ENCODE measurements at regions not wholly inside any gene's neighbourhood (a gene's known extent, or its start where the extent isn't known, plus 50 kb on each side); places are given as distances from the start of the nearest gene placed in this dataset.
"Not testable (repeated sequence)": the region's sequence is repeated elsewhere in the genome, so short reads cannot be mapped to it uniquely, and the experiment has no call there.

GRCh38 chr16:60645541-60645940 lies 1390.7 kb downstream of the CDH8 start:
- TF ChIP-seq Cebpa-rat (IDR thresholded peaks at IDR 0.05) = no peak

GRCh38 chr16:60642956-60643355 lies 1393.3 kb downstream of the CDH8 start:
- Histone ChIP-seq H3K4me1 (no peaks in the 10 kb centered on the region), H4K20me1 (no peaks in the 10 kb centered on the region), H3K9me3 (no peaks in the 10 kb centered on the region), H3K36me3 (no peaks in the 10 kb centered on the region), H3K27ac (no peak overlapping the region), H3K4me2 (no peak overlapping the region), H3K4me3 (no peak overlapping the region), H3K27me3 (no peaks in the 10 kb centered on the region), H3K9ac (no peak overlapping the region)
- no peak for TF ChIP-seq Cebpa-rat (IDR thresholded peaks at IDR 0.05)

More at GRCh38 chr16:60645541-60645940, 1390.7 kb downstream of the CDH8 start:
- Histone ChIP-seq H3K36me3 (no peaks in the 10 kb centered on the region), H3K9me3 (no peaks in the 10 kb centered on the region), H3K4me2 (no peak overlapping the region), H3K27me3 (no peaks in the 10 kb centered on the region), H3K4me3 (no peak overlapping the region), H4K20me1 (no peaks in the 10 kb centered on the region), H3K4me1 (no peaks in the 10 kb centered on the region), H3K9ac (no peak overlapping the region), H3K27ac (no peak overlapping the region)

DNA sequence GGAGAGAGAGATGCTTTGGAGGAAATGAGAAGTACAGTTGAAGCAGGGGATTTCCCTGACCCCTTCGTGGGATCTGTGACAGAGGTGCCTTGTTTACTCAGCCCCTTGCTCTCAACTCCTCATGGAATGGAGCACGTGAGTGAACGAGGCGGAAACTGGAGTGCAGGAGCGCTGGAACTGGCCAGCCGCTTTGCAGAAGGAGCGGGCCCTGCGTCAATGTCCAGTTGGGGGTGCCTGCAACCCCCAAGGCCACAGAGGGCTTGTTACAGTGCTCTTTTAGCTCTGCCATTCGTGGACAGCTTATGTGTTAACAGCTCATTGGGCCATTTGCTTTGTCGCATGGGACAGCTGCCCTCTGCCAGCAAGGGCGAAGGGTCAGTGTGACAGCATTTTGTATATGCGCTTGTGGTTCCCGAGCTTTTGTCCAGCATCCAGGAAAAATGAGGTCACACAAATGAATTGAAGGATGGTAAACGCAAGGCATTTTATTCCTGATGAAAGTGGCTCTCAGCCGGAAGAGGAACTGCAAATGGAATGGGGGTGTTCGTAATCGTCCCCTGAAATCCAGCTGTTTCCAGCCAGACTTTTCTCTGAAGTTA lies 1395.1 kb downstream of the CDH8 start:
- TF ChIP-seq Cebpa-rat (IDR thresholded peaks at IDR 0.05) = no peak

GRCh38 chr16:60640038-60640437 lies 1396.2 kb downstream of the CDH8 start:
- Histone ChIP-seq H3K9ac (no peak overlapping the region), H3K27me3 (no peaks in the 10 kb centered on the region), H3K4me1 (no peaks in the 10 kb centered on the region), H3K4me3 (no peak overlapping the region), H3K36me3 (no peaks in the 10 kb centered on the region), H3K9me3 (no peaks in the 10 kb centered on the region), H4K20me1 (no peaks in the 10 kb centered on the region), H3K27ac (no peak overlapping the region), H3K4me2 (no peak overlapping the region)
- no peak for TF ChIP-seq Cebpa-rat (IDR thresholded peaks at IDR 0.05)

More for the DNA sequence above, 1395.1 kb downstream of the CDH8 start:
- H3K27ac ChIP-seq = no peak overlapping the region
- H3K4me2 ChIP-seq = no peak overlapping the region
- H3K36me3 ChIP-seq = no peaks in the 10 kb centered on the region
- H3K4me3 ChIP-seq = no peak overlapping the region
- no peaks in the 10 kb centered on the region for H3K9me3 ChIP-seq
- H3K27me3 ChIP-seq = no peaks in the 10 kb centered on the region
- H4K20me1 ChIP-seq = no peaks in the 10 kb centered on the region
- H3K4me1 ChIP-seq = no peaks in the 10 kb centered on the region
- H3K9ac ChIP-seq = no peak overlapping the region

- H3K9ac ChIP-seq, H3K27ac ChIP-seq, H3K4me2 ChIP-seq, H3K4me3 ChIP-seq, H3K36me3 ChIP-seq, H3K4me1 ChIP-seq, H3K27me3 ChIP-seq, H4K20me1 ChIP-seq: not testable (repeated sequence)
- H3K9me3 ChIP-seq = peaks cover 12% of the 10 kb centered on the region
Measured at GRCh38 chr16:60636636-60637035, 1399.6 kb downstream of the CDH8 start.

DNA sequence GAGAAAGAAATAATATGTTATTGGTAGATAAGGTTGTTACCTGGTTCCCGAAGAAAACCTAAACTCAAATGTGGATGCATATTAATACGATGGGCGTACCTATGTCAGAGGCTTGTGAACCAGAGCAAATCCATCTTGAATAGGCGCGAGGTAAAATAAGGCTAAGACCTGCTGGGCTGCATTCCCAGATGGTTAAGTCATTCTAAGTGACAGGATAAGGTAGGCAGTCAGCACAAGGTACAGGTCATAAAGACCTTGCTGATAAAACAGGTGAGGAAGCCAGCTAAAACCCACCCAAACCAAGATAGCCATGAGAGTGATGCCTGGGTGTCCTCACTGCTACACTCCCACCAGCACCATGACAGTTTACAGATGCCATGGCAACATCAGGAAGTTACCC lies 1400.1 kb downstream of the CDH8 start:
- Histone ChIP-seq H3K9me3 (peaks cover 12% of the 10 kb centered on the region), H3K27ac (no peak overlapping the region), H3K4me1 (no peaks in the 10 kb centered on the region), H3K36me3 (no peaks in the 10 kb centered on the region), H3K9ac (no peak overlapping the region), H4K20me1 (no peaks in the 10 kb centered on the region), H3K4me2 (no peak overlapping the region), H3K27me3 (no peaks in the 10 kb centered on the region), H3K4me3 (no peak overlapping the region)
- no peak for TF ChIP-seq Cebpa-rat (IDR thresholded peaks at IDR 0.05)

GRCh38 chr16:60635548-60635947 lies 1400.7 kb downstream of the CDH8 start:
- Histone ChIP-seq H3K36me3 (no peaks in the 10 kb centered on the region), H3K9ac (no peak overlapping the region), H3K4me2 (no peak overlapping the region), H3K9me3 (peaks cover 12% of the 10 kb centered on the region), H3K4me3 (no peak overlapping the region), H3K27ac (no peak overlapping the region), H3K27me3 (no peaks in the 10 kb centered on the region), H3K4me1 (no peaks in the 10 kb centered on the region), H4K20me1 (no peaks in the 10 kb centered on the region)
- no peak for TF ChIP-seq Cebpa-rat (IDR thresholded peaks at IDR 0.05)

- Histone ChIP-seq H3K4me1 (no peaks in the 10 kb centered on the region), H3K36me3 (no peaks in the 10 kb centered on the region), H3K9ac (no peak overlapping the region), H3K27me3 (no peaks in the 10 kb centered on the region), H3K4me2 (no peak overlapping the region), H3K9me3 (no peaks in the 10 kb centered on the region), H3K27ac (no peak overlapping the region), H4K20me1 (no peaks in the 10 kb centered on the region), H3K4me3 (no peak overlapping the region)
- TF ChIP-seq Cebpa-rat (IDR thresholded peaks at IDR 0.05) = no peak
Measured at GRCh38 chr16:60611844-60612243, 1424.4 kb downstream of the CDH8 start.

DNA sequence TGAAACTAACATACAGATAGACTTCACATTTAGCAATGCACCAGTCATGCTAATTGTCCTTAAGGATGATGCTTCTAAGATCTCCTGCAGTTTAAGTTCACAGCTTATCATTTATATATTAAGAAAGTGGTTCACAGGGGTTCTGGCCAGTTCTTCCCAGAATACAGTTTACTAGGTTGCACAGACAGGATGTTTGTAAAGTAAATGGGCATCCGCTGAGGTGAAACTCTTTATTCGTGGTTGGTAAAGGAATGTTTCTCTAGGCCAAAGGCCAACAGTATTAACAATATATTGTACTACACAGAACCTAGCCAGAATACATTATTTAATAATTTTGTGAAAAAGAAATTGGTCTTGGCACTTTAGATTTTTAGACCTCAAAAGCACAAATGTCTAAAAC lies 1427.3 kb downstream of the CDH8 start:
- no peak for TF ChIP-seq Cebpa-rat (IDR thresholded peaks at IDR 0.05)
- Histone ChIP-seq H3K27me3 (no peaks in the 10 kb centered on the region), H3K9me3 (no peaks in the 10 kb centered on the region), H3K4me3 (no peak overlapping the region), H3K27ac (no peak overlapping the region), H3K36me3 (no peaks in the 10 kb centered on the region), H4K20me1 (no peaks in the 10 kb centered on the region), H3K9ac (no peak overlapping the region), H3K4me1 (no peaks in the 10 kb centered on the region), H3K4me2 (no peak overlapping the region)

GRCh38 chr16:60605652-60606051 lies 1430.6 kb downstream of the CDH8 start:
- H3K27ac ChIP-seq, H3K36me3 ChIP-seq, H4K20me1 ChIP-seq, H3K27me3 ChIP-seq, H3K4me2 ChIP-seq, H3K9ac ChIP-seq, H3K4me1 ChIP-seq, H3K9me3 ChIP-seq, H3K4me3 ChIP-seq: not testable (repeated sequence)

GRCh38 chr16:60605176-60605575 lies 1431.1 kb downstream of the CDH8 start:
- H3K4me2 ChIP-seq = no peak overlapping the region
- H3K4me3 ChIP-seq = no peak overlapping the region
- no peak for TF ChIP-seq Cebpa-rat (IDR thresholded peaks at IDR 0.05)
- no peaks in the 10 kb centered on the region for H3K4me1 ChIP-seq
- H3K36me3 ChIP-seq = no peaks in the 10 kb centered on the region
- H3K27ac ChIP-seq = no peak overlapping the region
- H3K9me3 ChIP-seq = no peaks in the 10 kb centered on the region
- H3K27me3 ChIP-seq = no peaks in the 10 kb centered on the region
- no peaks in the 10 kb centered on the region for H4K20me1 ChIP-seq
- H3K9ac ChIP-seq = no peak overlapping the region
